Vagina (tissue), 2 donors: ENCODE measurements at regions not wholly inside any gene's neighbourhood (a gene's known extent, or its start where the extent isn't known, plus 50 kb on each side); places are given as distances from the start of the nearest gene placed in this dataset.

Experiments
- POLR2A ChIP-seq, 2 donors: fragments of 450-650 bp; IDR thresholded peaks; one replicate each; pipeline ENCODE4 v1.6.1; 2017; ENCODE audit warnings: antibody characterized with exemption in 2 of 2, mild to moderate bottlenecking in 2 of 2, moderate library complexity in 2 of 2
- POLR2AphosphoS5 ChIP-seq, 2 donors: sonication (generic); formaldehyde crosslinking; IDR thresholded peaks; one replicate each; pipeline ENCODE4 v1.9.0; 2017; ENCODE audit warnings: antibody characterized with exemption in 2 of 2, mild to moderate bottlenecking in 2 of 2, low read depth in 1 of 2; ENCODE audit not compliant: insufficient read depth in 1 of 2
- TF ChIP-seq, protein P1 (sequence below), 3 experiments: fragments of 450-650 bp in 2 of 3; fragments of 200-600 bp in 1 of 3; sonication (generic) in 1 of 3; IDR thresholded peaks; one replicate each; pipeline ENCODE4 v1.5.1; 2017 to 2019; ENCODE audit warnings: antibody characterized with exemption in 3 of 3, mild to moderate bottlenecking in 2 of 3, moderate library complexity in 2 of 3

DNA sequence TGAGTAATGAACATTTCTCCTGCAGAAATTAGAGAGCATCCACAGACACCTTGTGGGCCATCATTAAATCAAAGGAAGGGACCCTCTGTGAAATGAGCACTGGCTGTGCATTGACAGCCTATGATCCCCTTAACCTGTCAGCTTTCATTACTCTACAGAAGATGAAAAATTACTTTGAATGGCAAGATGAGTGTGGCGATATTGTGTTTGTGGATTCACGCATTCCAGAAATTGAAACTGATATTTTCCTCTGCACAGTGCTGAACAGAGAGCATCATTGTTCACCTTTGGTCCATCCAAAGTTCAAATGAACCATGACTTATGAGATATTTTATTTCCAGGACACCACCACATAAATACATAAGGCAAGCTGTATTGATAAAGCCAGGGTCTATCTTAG is 374.8 kb upstream of the ANXA10 start:
- TF ChIP-seq, protein P1, sequence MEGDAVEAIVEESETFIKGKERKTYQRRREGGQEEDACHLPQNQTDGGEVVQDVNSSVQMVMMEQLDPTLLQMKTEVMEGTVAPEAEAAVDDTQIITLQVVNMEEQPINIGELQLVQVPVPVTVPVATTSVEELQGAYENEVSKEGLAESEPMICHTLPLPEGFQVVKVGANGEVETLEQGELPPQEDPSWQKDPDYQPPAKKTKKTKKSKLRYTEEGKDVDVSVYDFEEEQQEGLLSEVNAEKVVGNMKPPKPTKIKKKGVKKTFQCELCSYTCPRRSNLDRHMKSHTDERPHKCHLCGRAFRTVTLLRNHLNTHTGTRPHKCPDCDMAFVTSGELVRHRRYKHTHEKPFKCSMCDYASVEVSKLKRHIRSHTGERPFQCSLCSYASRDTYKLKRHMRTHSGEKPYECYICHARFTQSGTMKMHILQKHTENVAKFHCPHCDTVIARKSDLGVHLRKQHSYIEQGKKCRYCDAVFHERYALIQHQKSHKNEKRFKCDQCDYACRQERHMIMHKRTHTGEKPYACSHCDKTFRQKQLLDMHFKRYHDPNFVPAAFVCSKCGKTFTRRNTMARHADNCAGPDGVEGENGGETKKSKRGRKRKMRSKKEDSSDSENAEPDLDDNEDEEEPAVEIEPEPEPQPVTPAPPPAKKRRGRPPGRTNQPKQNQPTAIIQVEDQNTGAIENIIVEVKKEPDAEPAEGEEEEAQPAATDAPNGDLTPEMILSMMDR (IDR thresholded peaks at IDR 0.05), result no peak
- no peak for TF ChIP-seq POLR2A (IDR thresholded peaks at IDR 0.05)
- no peak for TF ChIP-seq POLR2AphosphoS5 (IDR thresholded peaks at IDR 0.05; ENCODE audit: insufficient read depth in 1 of 2, low read depth in 1 of 2)
